ENCODE measurements at regions not wholly inside any gene's neighbourhood (a gene's known extent, or its start where the extent isn't known, plus 50 kb on each side); places are given as distances from the start of the nearest gene placed in this dataset.

GRCh38 chr5:82862711-82863110 is 214.5 kb downstream of the TMEM167A start:
- no peak overlapping the region for H3K27ac ChIP-seq
- H3K4me3 ChIP-seq: no peak overlapping the region
- in situ Hi-C loops (cut with MboI; ENCODE audit: low pct_ligation_motif_present in 1 of 4, low pct_unique_long_range_greater_than_20kb in 1 of 4, low sequenced_read_pairs in 3 of 4) (no loop called here), intact Hi-C loops (cut with DNase I; ENCODE audit: low total_unique reads) (no loop called here)
- H3K9me3 ChIP-seq: no peaks in the 10 kb centered on the region
- no peaks in the 10 kb centered on the region for H3K4me1 ChIP-seq
- no peaks in the 10 kb centered on the region for H3K36me3 ChIP-seq
- WGBS, 2 donors (ENCODE audit: low coverage in 1 of 2): 38 to 67% methylated on average over 1 to 4 of the region's 4 CpGs
- H3K27me3 ChIP-seq: no peaks in the 10 kb centered on the region
- no peak for DNase-seq
- TF ChIP-seq, protein P1, sequence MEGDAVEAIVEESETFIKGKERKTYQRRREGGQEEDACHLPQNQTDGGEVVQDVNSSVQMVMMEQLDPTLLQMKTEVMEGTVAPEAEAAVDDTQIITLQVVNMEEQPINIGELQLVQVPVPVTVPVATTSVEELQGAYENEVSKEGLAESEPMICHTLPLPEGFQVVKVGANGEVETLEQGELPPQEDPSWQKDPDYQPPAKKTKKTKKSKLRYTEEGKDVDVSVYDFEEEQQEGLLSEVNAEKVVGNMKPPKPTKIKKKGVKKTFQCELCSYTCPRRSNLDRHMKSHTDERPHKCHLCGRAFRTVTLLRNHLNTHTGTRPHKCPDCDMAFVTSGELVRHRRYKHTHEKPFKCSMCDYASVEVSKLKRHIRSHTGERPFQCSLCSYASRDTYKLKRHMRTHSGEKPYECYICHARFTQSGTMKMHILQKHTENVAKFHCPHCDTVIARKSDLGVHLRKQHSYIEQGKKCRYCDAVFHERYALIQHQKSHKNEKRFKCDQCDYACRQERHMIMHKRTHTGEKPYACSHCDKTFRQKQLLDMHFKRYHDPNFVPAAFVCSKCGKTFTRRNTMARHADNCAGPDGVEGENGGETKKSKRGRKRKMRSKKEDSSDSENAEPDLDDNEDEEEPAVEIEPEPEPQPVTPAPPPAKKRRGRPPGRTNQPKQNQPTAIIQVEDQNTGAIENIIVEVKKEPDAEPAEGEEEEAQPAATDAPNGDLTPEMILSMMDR (IDR thresholded peaks at IDR 0.05): no peak
- no peak for TF ChIP-seq POLR2AphosphoS5 (IDR thresholded peaks at IDR 0.05)
- TF ChIP-seq POLR2A (IDR thresholded peaks at IDR 0.05): no peak
- TF ChIP-seq EP300 (IDR thresholded peaks at IDR 0.05; ENCODE audit: low read depth): no peak

DNA sequence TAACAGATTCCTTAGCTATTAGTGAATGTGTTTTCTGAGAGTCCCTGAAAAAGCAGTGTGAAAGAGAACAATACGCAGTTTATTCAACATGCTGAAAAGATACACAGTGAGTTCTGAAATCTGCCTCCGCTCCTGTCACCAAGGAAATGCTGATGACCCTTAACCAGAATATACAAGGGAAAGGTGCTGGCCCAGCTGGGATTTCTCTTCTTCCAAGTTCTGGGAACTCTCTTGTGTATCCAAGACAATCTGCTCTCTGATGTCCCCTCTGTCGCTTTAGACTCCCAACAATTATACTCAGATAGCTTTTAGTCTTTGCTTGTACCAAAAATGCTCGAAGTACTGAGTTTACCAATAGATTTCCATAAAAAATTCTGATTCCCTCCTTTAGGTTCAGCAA is 214.9 kb downstream of the TMEM167A start:
- no peak for DNase-seq
- no peaks in the 10 kb centered on the region for H3K27me3 ChIP-seq
- no peak overlapping the region for H3K27ac ChIP-seq
- no peaks in the 10 kb centered on the region for H3K9me3 ChIP-seq
- no peaks in the 10 kb centered on the region for H3K36me3 ChIP-seq
- H3K4me3 ChIP-seq: no peak overlapping the region
- in situ Hi-C loops (cut with MboI; ENCODE audit: low pct_ligation_motif_present in 1 of 4, low pct_unique_long_range_greater_than_20kb in 1 of 4, low sequenced_read_pairs in 3 of 4) (no loop called here), intact Hi-C loops (cut with DNase I; ENCODE audit: low total_unique reads) (no loop called here)
- H3K4me1 ChIP-seq: no peaks in the 10 kb centered on the region
- TF ChIP-seq POLR2A (IDR thresholded peaks at IDR 0.05) (no peak), EP300 (IDR thresholded peaks at IDR 0.05; ENCODE audit: low read depth) (no peak), POLR2AphosphoS5 (IDR thresholded peaks at IDR 0.05) (no peak)
- TF ChIP-seq, protein P1 (IDR thresholded peaks at IDR 0.05): no peak
- 83 to 85% methylated on average over 4 of the region's 4 CpGs for WGBS, 2 donors (ENCODE audit: low coverage in 1 of 2)

- H3K27ac ChIP-seq: no peak overlapping the region
- intact Hi-C loops (cut with DNase I; ENCODE audit: low total_unique reads) (no loop called here), in situ Hi-C loops (cut with MboI; ENCODE audit: low pct_ligation_motif_present in 1 of 4, low pct_unique_long_range_greater_than_20kb in 1 of 4, low sequenced_read_pairs in 3 of 4) (no loop called here)
- H3K36me3 ChIP-seq: no peaks in the 10 kb centered on the region
- H3K9me3 ChIP-seq: no peaks in the 10 kb centered on the region
- H3K4me3 ChIP-seq: no peak overlapping the region
- H3K27me3 ChIP-seq: no peaks in the 10 kb centered on the region
- 89 to 100% methylated on average over 1 to 4 of the region's 4 CpGs for WGBS, 2 donors (ENCODE audit: low coverage in 1 of 2)
- DNase-seq: no peak
- H3K4me1 ChIP-seq: no peaks in the 10 kb centered on the region
- TF ChIP-seq POLR2AphosphoS5 (IDR thresholded peaks at IDR 0.05) (no peak), EP300 (IDR thresholded peaks at IDR 0.05; ENCODE audit: low read depth) (no peak), POLR2A (IDR thresholded peaks at IDR 0.05) (no peak)
- TF ChIP-seq, protein P1 (IDR thresholded peaks at IDR 0.05): no peak
Observed at GRCh38 chr5:82861701-82862100, 215.5 kb downstream of the TMEM167A start.

GRCh38 chr5:82859451-82860140 is 217.6 kb downstream of the TMEM167A start:
- intact Hi-C loops (cut with DNase I; ENCODE audit: low total_unique reads) (no loop called here), in situ Hi-C loops (cut with MboI; ENCODE audit: low pct_ligation_motif_present in 1 of 4, low pct_unique_long_range_greater_than_20kb in 1 of 4, low sequenced_read_pairs in 3 of 4) (no loop called here)
- Histone ChIP-seq H3K27ac (no peak overlapping the region), H3K4me3 (no peak overlapping the region), H3K9me3 (no peaks in the 10 kb centered on the region), H3K4me1 (no peaks in the 10 kb centered on the region), H3K36me3 (no peaks in the 10 kb centered on the region), H3K27me3 (no peaks in the 10 kb centered on the region)
- TF ChIP-seq, protein P1 (IDR thresholded peaks at IDR 0.05): no peak
- TF ChIP-seq EP300 (IDR thresholded peaks at IDR 0.05; ENCODE audit: low read depth) (no peak), POLR2AphosphoS5 (IDR thresholded peaks at IDR 0.05) (no peak), POLR2A (IDR thresholded peaks at IDR 0.05) (no peak)
- WGBS, 2 donors (ENCODE audit: low coverage in 1 of 2): 65 to 70% methylated on average over 8 of the region's 8 CpGs
- no peak for DNase-seq

All from transverse colon (tissue), 4 donors.